GM21786 (cell line): ENCODE measurements at regions not wholly inside any gene's neighbourhood (a gene's known extent, or its start where the extent isn't known, plus 50 kb on each side); places are given as distances from the start of the nearest gene placed in this dataset.

Experiments
- ATAC-seq: cut with Tn5 transposase; IDR thresholded peaks from one replicate; pipeline ENCODE4 v1.9.1; 2021; ENCODE audit not compliant: unreplicated experiment

GRCh38 chr10:111338805-111339204 is 262.0 kb downstream of the ADRA2A start:
- peak; percentile 87 for ATAC-seq

GRCh38 chr10:111344804-111345203 is 268.0 kb downstream of the ADRA2A start:
- ATAC-seq: no peak

GRCh38 chr10:111347386-111348013 is 270.7 kb downstream of the ADRA2A start:
- no peak for ATAC-seq

GRCh38 chr10:111348076-111348475 is 271.2 kb downstream of the ADRA2A start:
- ATAC-seq: no peak

DNA sequence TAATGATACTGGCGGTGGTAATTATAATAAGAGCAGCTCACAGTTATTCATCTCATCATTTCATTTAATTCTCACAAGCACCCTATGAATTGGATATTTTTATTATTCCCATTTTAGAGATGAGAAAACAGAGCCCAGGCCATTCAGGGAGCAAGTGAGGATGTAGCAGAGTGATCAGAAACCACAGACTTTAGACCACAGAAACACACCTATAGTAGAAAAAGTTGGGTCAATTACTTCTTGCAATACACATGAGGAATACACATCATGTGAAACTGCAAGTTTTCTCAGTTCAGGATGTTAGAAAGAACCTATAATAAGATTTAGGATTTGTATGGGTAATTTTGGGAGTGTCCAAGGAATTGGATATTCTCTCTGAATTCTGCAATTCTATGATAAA is 278.0 kb downstream of the ADRA2A start:
- no peak for ATAC-seq

- ATAC-seq: no peak
Measured at GRCh38 chr10:111356571-111356970, 279.7 kb downstream of the ADRA2A start.

DNA sequence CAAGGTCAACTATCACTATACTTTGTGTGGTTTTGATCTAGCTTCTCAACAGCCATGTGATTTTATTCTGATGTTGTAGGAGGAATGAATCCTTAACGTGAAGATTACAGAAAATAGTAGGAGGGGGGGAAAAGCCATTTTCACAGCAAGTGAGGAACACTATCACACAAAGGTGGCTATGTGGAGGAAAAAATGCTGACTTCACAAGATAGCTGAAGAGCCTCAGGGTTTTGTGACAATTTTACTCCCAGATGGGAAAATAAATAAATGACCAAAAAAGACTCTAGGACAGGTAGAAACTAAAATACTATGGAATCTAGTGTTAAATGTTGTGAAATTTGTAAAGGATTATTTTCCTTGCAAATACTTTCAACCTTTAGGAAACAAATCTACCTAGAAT is 281.0 kb downstream of the ADRA2A start:
- no peak for ATAC-seq

DNA sequence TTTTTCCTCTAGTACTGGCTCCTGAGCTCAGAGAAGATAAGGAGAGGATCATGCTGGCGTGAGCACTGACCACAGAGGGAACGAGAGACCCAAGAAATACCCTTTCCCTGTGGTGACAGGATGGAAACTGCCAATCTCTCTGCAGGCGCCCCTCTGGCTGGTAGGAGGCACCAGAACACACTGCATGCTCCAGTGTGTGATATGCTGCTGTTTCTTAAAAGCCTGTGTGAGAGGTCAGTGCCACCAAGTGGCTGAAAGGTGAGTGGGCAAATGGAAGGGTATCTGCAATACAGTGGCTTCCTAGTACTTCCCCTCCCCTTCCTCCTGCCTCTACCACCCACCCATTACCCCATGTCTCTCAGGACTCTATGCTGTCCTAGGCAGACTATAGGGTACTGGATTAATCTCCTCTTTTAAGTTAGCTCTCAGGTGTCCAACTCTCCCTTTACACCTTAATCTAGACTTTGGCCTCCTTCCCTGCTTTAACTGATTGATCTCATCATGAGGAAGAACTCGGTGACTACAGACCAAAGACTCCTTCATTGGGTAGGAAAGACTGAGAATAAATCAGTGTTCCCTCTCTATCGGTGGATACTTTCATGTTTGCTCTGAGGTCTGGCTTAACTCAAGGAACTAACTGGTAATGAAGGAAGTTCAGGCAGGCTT is 283.6 kb downstream of the ADRA2A start:
- peak; percentile 96 for ATAC-seq

GRCh38 chr10:111367531-111367930 is 290.7 kb downstream of the ADRA2A start:
- no peak for ATAC-seq

DNA sequence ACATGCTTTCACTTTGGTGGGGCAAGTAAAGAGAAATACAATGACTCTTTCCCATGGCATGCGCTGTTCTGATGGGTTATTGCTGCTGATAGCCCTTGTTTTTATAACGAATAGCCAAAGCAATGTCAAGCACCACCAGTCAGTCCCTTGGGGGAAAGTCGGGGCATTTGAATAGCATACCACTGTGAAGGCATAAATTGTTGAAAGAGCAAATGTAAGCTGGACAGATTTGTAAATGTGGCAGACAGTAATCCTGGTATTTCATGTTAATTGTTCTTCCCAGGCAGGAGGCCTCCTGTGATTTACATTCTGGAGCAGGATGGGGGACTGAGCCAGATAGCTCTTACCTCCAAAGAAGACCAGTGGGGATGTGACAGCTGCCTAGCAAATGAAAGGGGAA is 293.3 kb downstream of the ADRA2A start:
- ATAC-seq: no peak

DNA sequence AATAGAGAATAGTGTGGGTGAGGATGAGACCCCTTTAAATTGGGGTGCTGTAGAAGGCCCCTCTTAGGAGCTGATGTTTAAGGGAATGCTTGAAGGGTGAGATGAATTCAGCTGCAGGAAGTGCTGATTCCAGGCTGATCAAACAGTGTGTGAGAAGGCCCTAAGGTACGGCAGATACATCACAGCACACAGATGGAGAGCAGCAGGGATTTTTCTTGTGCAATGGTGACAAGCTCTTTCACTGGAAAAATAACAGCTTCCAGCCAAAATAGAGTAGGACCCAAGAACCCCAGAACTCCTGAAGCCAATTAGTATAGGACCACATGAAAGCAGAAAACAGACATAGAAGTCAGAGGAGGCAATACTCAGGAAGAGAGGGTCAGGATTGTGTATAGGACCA is 296.9 kb downstream of the ADRA2A start:
- ATAC-seq: no peak

DNA sequence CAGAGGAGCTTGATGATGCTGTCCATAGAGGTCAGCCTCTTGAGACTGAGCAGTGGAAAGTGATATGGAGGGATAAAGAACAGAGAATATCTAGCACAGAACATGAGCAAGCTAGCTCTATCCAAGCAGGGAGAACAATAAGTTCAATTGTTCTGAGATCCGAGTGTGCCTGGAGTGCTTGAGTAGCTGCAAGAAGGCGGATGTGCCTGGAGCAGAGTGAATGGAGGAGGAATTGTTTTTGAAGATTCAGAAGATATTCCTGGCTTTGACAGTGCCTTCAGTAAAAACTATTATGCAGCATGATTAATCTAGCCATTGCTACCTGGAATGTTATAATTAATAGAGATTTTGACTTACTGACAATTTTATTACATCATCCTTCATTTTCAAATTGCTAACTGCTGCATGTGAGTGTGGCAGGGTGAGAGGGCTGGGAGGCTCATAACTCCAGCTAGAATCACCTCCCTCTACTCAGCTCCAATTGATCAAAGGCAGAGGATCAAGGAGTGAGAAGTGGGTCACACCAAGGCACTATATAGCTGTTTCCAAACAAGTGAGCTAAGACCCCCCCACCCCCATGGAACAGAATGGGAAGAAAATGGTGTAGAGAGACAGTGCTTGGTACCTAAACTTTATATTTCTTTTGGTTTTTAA is 302.8 kb downstream of the ADRA2A start:
- no peak for ATAC-seq

- ATAC-seq: no peak
Measured at GRCh38 chr10:111384556-111384955, 307.7 kb downstream of the ADRA2A start.

DNA sequence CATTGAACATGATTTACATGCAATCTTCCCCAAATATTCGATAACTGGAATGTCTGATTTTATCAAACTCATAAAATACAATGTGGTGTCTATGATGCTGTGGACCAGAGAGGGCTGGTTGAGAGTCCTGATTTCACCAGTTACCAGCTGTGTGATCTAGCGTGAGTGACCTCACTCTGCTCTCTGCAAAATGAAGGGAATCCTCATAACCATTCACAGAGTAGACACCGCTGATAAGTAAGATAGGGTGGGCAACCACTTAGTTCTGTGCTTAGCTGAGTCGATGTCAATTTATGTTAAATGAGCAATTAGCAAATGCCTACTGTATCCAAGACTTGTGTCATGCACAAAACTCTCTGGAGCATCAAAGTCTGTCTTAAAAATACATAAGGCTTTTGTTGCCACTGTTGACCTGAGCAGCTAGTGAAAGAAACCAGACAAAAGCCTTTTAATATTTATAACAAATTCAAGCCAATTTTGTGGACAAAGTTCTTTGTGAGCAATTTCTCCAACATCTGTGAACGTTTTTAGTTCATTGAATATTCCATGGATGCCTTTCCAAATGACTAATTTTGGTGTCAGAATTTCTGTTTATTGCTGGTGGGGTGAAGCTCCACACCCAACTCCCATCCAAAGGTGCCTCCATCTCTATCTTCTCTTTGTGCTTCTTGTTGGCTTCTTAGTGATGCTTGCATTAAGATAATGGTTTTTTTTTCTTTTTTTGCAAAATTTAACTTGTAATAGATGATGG is 314.2 kb downstream of the ADRA2A start:
- ATAC-seq: no peak

- no peak for ATAC-seq
Measured at GRCh38 chr10:111392159-111392558, 315.3 kb downstream of the ADRA2A start.

- no peak for ATAC-seq
Measured at GRCh38 chr10:111392910-111393309, 316.1 kb downstream of the ADRA2A start.

- ATAC-seq: no peak
Measured at GRCh38 chr10:111410740-111411139, 333.9 kb downstream of the ADRA2A start.

DNA sequence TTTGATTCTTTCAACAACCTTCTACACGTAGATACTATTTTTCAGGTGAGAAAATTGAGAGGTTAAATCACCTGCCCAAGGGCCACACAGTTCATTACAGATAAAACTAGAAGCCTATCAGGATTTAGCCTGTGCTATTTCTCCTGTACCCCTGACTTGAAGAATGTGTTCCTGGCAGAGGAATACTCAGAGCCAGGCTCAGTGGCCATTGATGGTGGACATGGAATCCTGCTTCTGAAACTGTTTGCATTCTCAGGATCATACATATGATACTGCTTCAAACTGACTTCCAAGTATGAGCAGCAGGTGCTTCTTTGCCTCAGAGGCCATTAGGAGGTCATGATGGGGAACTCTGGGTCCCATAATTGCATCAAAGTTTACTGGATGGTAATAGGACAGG is 348.6 kb downstream of the ADRA2A start:
- ATAC-seq: no peak

GRCh38 chr10:111429288-111430028 is 352.6 kb downstream of the ADRA2A start:
- no peak for ATAC-seq

- ATAC-seq: no peak
Measured at GRCh38 chr10:111430070-111430469, 353.2 kb downstream of the ADRA2A start.

GRCh38 chr10:111432588-111432987 is 355.8 kb downstream of the ADRA2A start:
- ATAC-seq: no peak
